ENCODE measurements at regions not wholly inside any gene's neighbourhood (a gene's known extent, or its start where the extent isn't known, plus 50 kb on each side); places are given as distances from the start of the nearest gene placed in this dataset.
"Not testable (repeated sequence)": the region's sequence is repeated elsewhere in the genome, so short reads cannot be mapped to it uniquely, and the experiment has no call there.

GRCh38 chr10:100642295-100642994 is 102.9 kb upstream of the PAX2 start:
- DNase-seq = no peak

GRCh38 chr10:100645091-100645490 is 100.3 kb upstream of the PAX2 start:
- no peak for DNase-seq

GRCh38 chr10:100645613-100646392 is 99.6 kb upstream of the PAX2 start:
- no peak for DNase-seq

- no peak for DNase-seq
Measured at GRCh38 chr10:100647928-100648327, 97.5 kb upstream of the PAX2 start.

GRCh38 chr10:100650693-100651092 is 94.7 kb upstream of the PAX2 start:
- DNase-seq = no peak

- not testable (repeated sequence) for DNase-seq
Measured at GRCh38 chr10:100651099-100651498, 94.3 kb upstream of the PAX2 start.

GRCh38 chr10:100651916-100652315 is 93.5 kb upstream of the PAX2 start:
- no peak for DNase-seq

GRCh38 chr10:100652406-100653135 is 92.8 kb upstream of the PAX2 start:
- no peak for DNase-seq

- no peak for DNase-seq
Measured at GRCh38 chr10:100653238-100653956, 92.0 kb upstream of the PAX2 start.

- peak; percentile 12 for DNase-seq
Measured at GRCh38 chr10:100653957-100654781, 91.2 kb upstream of the PAX2 start.

GRCh38 chr10:100654782-100655325 is 90.5 kb upstream of the PAX2 start:
- DNase-seq = no peak

GRCh38 chr10:100655326-100655759 is 90.0 kb upstream of the PAX2 start:
- DNase-seq = peak; percentile 18

- no peak for DNase-seq
Measured at GRCh38 chr10:100655760-100656421, 89.5 kb upstream of the PAX2 start.

- DNase-seq = peak; percentile 52
Measured at GRCh38 chr10:100656454-100656853, 88.9 kb upstream of the PAX2 start.

GRCh38 chr10:100658269-100658668 is 87.1 kb upstream of the PAX2 start:
- DNase-seq = no peak

- no peak for DNase-seq
Measured at GRCh38 chr10:100659361-100660098, 85.9 kb upstream of the PAX2 start.

GRCh38 chr10:100660365-100660764 is 85.0 kb upstream of the PAX2 start:
- no peak for DNase-seq

GRCh38 chr10:100660945-100661344 is 84.4 kb upstream of the PAX2 start:
- no peak for DNase-seq

GRCh38 chr10:100661520-100661919 is 83.9 kb upstream of the PAX2 start:
- no peak for DNase-seq

- no peak for DNase-seq
Measured at GRCh38 chr10:100662067-100662466, 83.3 kb upstream of the PAX2 start.

Data from NCI-H1105 treated with DMSO at 0.1 percent for 48 hours (cell line).